Fibroblast of lung (primary cell): ENCODE measurements at regions not wholly inside any gene's neighbourhood (a gene's known extent, or its start where the extent isn't known, plus 50 kb on each side); places are given as distances from the start of the nearest gene placed in this dataset.

ENCODE experiments used
- DNase-seq, 2 donors: peaks; one replicate each; pipeline versions ENCODE4 v3.0.0 to v3.0.0-alpha.2; 2010; ENCODE audit warnings: low read depth in 2 of 2
- H2AFZ ChIP-seq: 2 replicates; pipeline ENCODE4 v1.5.1; 2012; ENCODE audit warnings: low read length, control low read depth, inconsistent platforms
- H3K27ac ChIP-seq: 2 replicates; pipeline ENCODE4 v1.5.1; 2011; ENCODE audit warnings: low read length, control low read depth; ENCODE audit not compliant: insufficient read depth
- H3K27me3 ChIP-seq: 2 replicates; pipeline ENCODE4 v1.5.1; 2011; ENCODE audit warnings: mild to moderate bottlenecking, low read length; ENCODE audit not compliant: control insufficient read depth, insufficient read depth
- H3K36me3 ChIP-seq: 2 replicates; pipeline ENCODE4 v1.5.1; 2011; ENCODE audit warnings: low read length; ENCODE audit not compliant: control insufficient read depth, insufficient read depth
- H3K4me1 ChIP-seq: 2 replicates; pipeline ENCODE4 v1.5.1; 2011; ENCODE audit warnings: low read length; ENCODE audit not compliant: control insufficient read depth, insufficient read depth; ENCODE audit errors: extremely low read depth
- H3K4me2 ChIP-seq: 2 replicates; pipeline ENCODE4 v1.5.1; 2011; ENCODE audit warnings: low read length, control low read depth; ENCODE audit not compliant: insufficient read depth; ENCODE audit errors: extremely low read depth
- H3K4me3 ChIP-seq, 4 experiments: fragments of 200-600 bp in 1 of 4; sonication (generic) in 1 of 4; replicated peaks in 1 of 4; 2 replicates each; pipeline ENCODE4 v1.5.1; 2011 to 2016; ENCODE audit warnings: low read length in 4 of 4, low read depth in 3 of 4, mild to moderate bottlenecking in 3 of 4, control low read depth in 2 of 4, inconsistent platforms in 1 of 4, mixed read lengths in 1 of 4; ENCODE audit not compliant: insufficient read depth in 1 of 4; ENCODE audit errors: control extremely low read depth in 1 of 4
- H3K79me2 ChIP-seq: 2 replicates; pipeline ENCODE4 v1.5.1; 2012; ENCODE audit warnings: mild to moderate bottlenecking, low read length, inconsistent platforms; ENCODE audit not compliant: control insufficient read depth, insufficient read depth
- H3K9ac ChIP-seq: 2 replicates; pipeline ENCODE4 v1.5.1; 2011; ENCODE audit warnings: mild to moderate bottlenecking, low read length, control low read depth; ENCODE audit not compliant: insufficient read depth
- H3K9me3 ChIP-seq: 2 replicates; pipeline ENCODE4 v1.5.1; 2012; ENCODE audit warnings: low read depth, low read length; ENCODE audit not compliant: control insufficient read depth, insufficient read depth
- H4K20me1 ChIP-seq: 2 replicates; pipeline ENCODE4 v1.5.1; 2011; ENCODE audit warnings: low read length; ENCODE audit not compliant: control insufficient read depth, insufficient read depth; ENCODE audit errors: extremely low read depth
- CTCF ChIP-seq, 2 donors: IDR thresholded peaks in 1 of 2; conservative IDR thresholded peaks in 1 of 2; 1 replicate in 1 of 2; 2 replicates in 1 of 2; pipeline ENCODE4 v1.5.1; 2011 to 2012; ENCODE audit warnings: low read length in 2 of 2, control low read depth in 1 of 2, inconsistent platforms in 1 of 2, low read depth in 1 of 2, mild to moderate bottlenecking in 1 of 2
- EZH2 ChIP-seq: IDR thresholded peaks from 2 replicates; pipeline ENCODE4 v1.5.1; 2012; ENCODE audit warnings: low read length, control low read depth, mild to moderate bottlenecking; ENCODE audit errors: missing control alignments

- Histone ChIP-seq H3K9ac (no peak overlapping the region), H3K27ac (no peak overlapping the region), H4K20me1 (no peaks in the 10 kb centered on the region), H3K4me3 (no peak overlapping the region), H3K4me2 (no peak overlapping the region), H3K79me2 (no peaks in the 10 kb centered on the region), H3K4me1 (no peaks in the 10 kb centered on the region), H2AFZ (no peak overlapping the region), H3K36me3 (no peaks in the 10 kb centered on the region), H3K9me3 (no peaks in the 10 kb centered on the region), H3K27me3 (no peaks in the 10 kb centered on the region)
- no peak for DNase-seq
- no peak for TF ChIP-seq EZH2
- no peak for TF ChIP-seq CTCF (conservative IDR thresholded peaks at IDR 0.05 in 1 of 2, IDR thresholded peaks at IDR 0.05 in 1 of 2; ENCODE audit: low read depth in 1 of 2, low read length in 2 of 2)
Observed at GRCh38 chr13:99686944-99687411, 185.7 kb downstream of the TM9SF2 start.

- TF ChIP-seq EZH2 (no peak), CTCF (conservative IDR thresholded peaks at IDR 0.05 in 1 of 2, IDR thresholded peaks at IDR 0.05 in 1 of 2; ENCODE audit: low read depth in 1 of 2, low read length in 2 of 2) (no peak)
- no peaks in the 10 kb centered on the region for H4K20me1 ChIP-seq
- no peak overlapping the region for H2AFZ ChIP-seq
- no peaks in the 10 kb centered on the region for H3K36me3 ChIP-seq
- no peaks in the 10 kb centered on the region for H3K9me3 ChIP-seq
- DNase-seq, result peak in 1 of 2 donors; percentile 46
- no peak overlapping the region for H3K27ac ChIP-seq
- H3K9ac ChIP-seq, result no peak overlapping the region
- no peaks in the 10 kb centered on the region for H3K79me2 ChIP-seq
- H3K4me2 ChIP-seq, result no peak overlapping the region
- no peak overlapping the region for H3K4me3 ChIP-seq
- H3K27me3 ChIP-seq, result no peaks in the 10 kb centered on the region
- no peaks in the 10 kb centered on the region for H3K4me1 ChIP-seq
Observed at GRCh38 chr13:99686157-99686572, 184.9 kb downstream of the TM9SF2 start.

- no peak overlapping the region for H3K4me3 ChIP-seq
Observed at GRCh38 chr13:99681695-99682094, 180.4 kb downstream of the TM9SF2 start.

More at GRCh38 chr13:99681695-99682094, 180.4 kb downstream of the TM9SF2 start:
- no peak overlapping the region for H3K27ac ChIP-seq
- no peaks in the 10 kb centered on the region for H3K4me1 ChIP-seq
- no peak overlapping the region for H2AFZ ChIP-seq
- H4K20me1 ChIP-seq, result no peaks in the 10 kb centered on the region
- no peak for DNase-seq
- H3K27me3 ChIP-seq, result no peaks in the 10 kb centered on the region
- H3K36me3 ChIP-seq, result no peaks in the 10 kb centered on the region
- no peaks in the 10 kb centered on the region for H3K79me2 ChIP-seq
- no peaks in the 10 kb centered on the region for H3K9me3 ChIP-seq
- TF ChIP-seq CTCF (conservative IDR thresholded peaks at IDR 0.05 in 1 of 2, IDR thresholded peaks at IDR 0.05 in 1 of 2; ENCODE audit: low read depth in 1 of 2, low read length in 2 of 2) (no peak), EZH2 (no peak)
- no peak overlapping the region for H3K9ac ChIP-seq
- no peak overlapping the region for H3K4me2 ChIP-seq
